CD14-positive monocyte (primary cell): ENCODE measurements at regions not wholly inside any gene's neighbourhood (a gene's known extent, or its start where the extent isn't known, plus 50 kb on each side); places are given as distances from the start of the nearest gene placed in this dataset.

Experiments used
- DNase-seq, 3 donors: peaks; one replicate each; pipeline ENCODE4 v3.0.0-alpha.2; 2011 to 2022
- H2AFZ ChIP-seq: 2 replicates; pipeline ENCODE4 v1.6.0; 2012; ENCODE audit warnings: mild to moderate bottlenecking, low read depth, low read length, inconsistent platforms; ENCODE audit not compliant: insufficient read depth, poor library complexity, severe bottlenecking
- H3K27ac ChIP-seq, 2 donors: 1 replicate in 1 of 2; 2 replicates in 1 of 2; pipeline ENCODE4 v1.5.1; 2012 to 2013; ENCODE audit warnings: low read length in 2 of 2, control low read depth in 1 of 2, inconsistent platforms in 1 of 2, low read depth in 1 of 2, mild to moderate bottlenecking in 1 of 2
- H3K27me3 ChIP-seq, 2 donors: one replicate each; pipeline versions ENCODE4 v1.6.0 to v1.6.1; 2011 to 2013; ENCODE audit warnings: low read length in 2 of 2; ENCODE audit not compliant: control insufficient read depth in 2 of 2, insufficient read depth in 2 of 2
- H3K36me3 ChIP-seq, 2 donors: replicated peaks in 1 of 2; 1 replicate in 1 of 2; 2 replicates in 1 of 2; pipeline versions ENCODE4 v1.5.1 to v1.6.1; 2012 to 2013; ENCODE audit warnings: low read length in 2 of 2, control low read depth in 1 of 2, inconsistent platforms in 1 of 2, mild to moderate bottlenecking in 1 of 2; ENCODE audit not compliant: insufficient read depth in 2 of 2, control insufficient read depth in 1 of 2
- H3K4me1 ChIP-seq, 2 donors: 1 replicate in 1 of 2; 2 replicates in 1 of 2; pipeline versions ENCODE4 v1.5.1 to v1.6.1; 2012 to 2013; ENCODE audit warnings: low read length in 2 of 2, control low read depth in 1 of 2, inconsistent platforms in 1 of 2, mild to moderate bottlenecking in 1 of 2, moderate library complexity in 1 of 2; ENCODE audit not compliant: insufficient read depth in 2 of 2, control insufficient read depth in 1 of 2
- H3K4me2 ChIP-seq: replicated peaks from 2 replicates; pipeline ENCODE3; 2012; ENCODE audit warnings: low read length, moderate library complexity, mild to moderate bottlenecking; ENCODE audit not compliant: poor library complexity, severe bottlenecking; ENCODE audit errors: extremely low read depth
- H3K4me3 ChIP-seq, 3 experiments: fragments of 200-600 bp in 1 of 3; sonication (generic) in 1 of 3; replicated peaks in 1 of 3; 1 replicate in 2 of 3; 2 replicates in 1 of 3; pipeline ENCODE4 v1.5.1; 2011 to 2013; ENCODE audit warnings: low read length in 3 of 3, mild to moderate bottlenecking in 3 of 3, control low read depth in 2 of 3, low read depth in 2 of 3, inconsistent platforms in 1 of 3, moderate library complexity in 1 of 3
- H3K79me2 ChIP-seq: 2 replicates; pipeline ENCODE4 v1.6.0; 2012; ENCODE audit warnings: mild to moderate bottlenecking, control low read depth, inconsistent platforms, low read length, moderate library complexity; ENCODE audit not compliant: insufficient read depth
- H3K9ac ChIP-seq: 2 replicates; pipeline ENCODE4 v1.6.0; 2017; ENCODE audit warnings: low read length, mild to moderate bottlenecking; ENCODE audit not compliant: insufficient read depth, poor library complexity, severe bottlenecking
- H3K9me3 ChIP-seq, 2 donors: replicated peaks in 1 of 2; 1 replicate in 1 of 2; 2 replicates in 1 of 2; pipeline versions ENCODE4 v1.5.1 to v1.6.1; 2012 to 2013; ENCODE audit warnings: low read length in 2 of 2, control low read depth in 1 of 2; ENCODE audit not compliant: control insufficient read depth in 1 of 2, insufficient read depth in 1 of 2
- H4K20me1 ChIP-seq: 2 replicates; pipeline ENCODE4 v1.6.0; 2012; ENCODE audit warnings: mild to moderate bottlenecking, low read length, control low read depth, moderate library complexity; ENCODE audit not compliant: insufficient read depth
- H3K27ac Mint-ChIP-seq, 7 donors: one replicate each; pipeline ENCODE4 v1.8.0; 2020; ENCODE audit warnings: mild to moderate bottlenecking in 7 of 7, mixed read lengths in 7 of 7, moderate library complexity in 6 of 7, inconsistent platforms in 2 of 7
- H3K27me3 Mint-ChIP-seq, 3 donors: one replicate each; pipeline ENCODE4 v1.8.0; 2021 to 2022; ENCODE audit warnings: low read depth in 3 of 3, mild to moderate bottlenecking in 3 of 3, mixed read lengths in 3 of 3, moderate library complexity in 3 of 3, inconsistent platforms in 1 of 3
- H3K36me3 Mint-ChIP-seq, 2 donors: one replicate each; pipeline ENCODE4 v1.8.0; 2020; ENCODE audit warnings: mixed read lengths in 2 of 2, inconsistent platforms in 1 of 2, mild to moderate bottlenecking in 1 of 2
- H3K4me1 Mint-ChIP-seq: one replicate; pipeline ENCODE4 v1.8.0; 2020; ENCODE audit warnings: mild to moderate bottlenecking, mixed read lengths
- H3K4me3 Mint-ChIP-seq, 2 donors: one replicate each; pipeline ENCODE4 v1.8.0; 2020; ENCODE audit warnings: mild to moderate bottlenecking in 2 of 2, mixed read lengths in 2 of 2, moderate library complexity in 1 of 2
- H3K9me3 Mint-ChIP-seq, 7 donors: one replicate each; pipeline ENCODE4 v1.8.0; 2020 to 2022; ENCODE audit warnings: mixed read lengths in 7 of 7, mild to moderate bottlenecking in 6 of 7, moderate library complexity in 6 of 7, inconsistent platforms in 2 of 7
- CTCF ChIP-seq: fragments of 200-600 bp; IDR thresholded peaks from one replicate; pipeline ENCODE4 v1.8.0; 2022; ENCODE audit warnings: antibody characterized with exemption, mild to moderate bottlenecking
- whole genome bisulfite sequencing: methylation state at CpG from one replicate; pipeline ENCODE4 v1.1.5; 2013; ENCODE audit warnings: missing lambda C conversion rate; ENCODE audit not compliant: insufficient coverage; 5-methylcytosine and 5-hydroxymethylcytosine counted together
- intact Hi-C, 2 donors: fragments of 100-400 bp; cut with micrococcal nuclease; formaldehyde crosslinking; loops; one replicate each; pipeline versions ENCODE4 v1.15.0 to v1.15.1; 2023

- intact Hi-C loops = no loop called here
- H3K36me3 Mint-ChIP-seq = no peaks in the 10 kb centered on the region
Observed at GRCh38 chr4:94112644-94113043, 95.0 kb upstream of the SMARCAD1 start.

GRCh38 chr4:94115687-94116086 lies 92.0 kb upstream of the SMARCAD1 start:
- Mint-ChIP-seq H3K4me1 (no peaks in the 10 kb centered on the region), H3K27me3 (peaks cover 0 to 5% (median 0%) of the 10 kb centered on the region in 3 donors), H3K27ac (no peak overlapping the region), H3K36me3 (no peaks in the 10 kb centered on the region), H3K9me3 (peaks cover 0 to 2% (median 0%) of the 10 kb centered on the region in 7 donors), H3K4me3 (no peak overlapping the region)
- DNase-seq = no peak
- Histone ChIP-seq H3K4me3 (no peak overlapping the region), H3K27me3 (no peaks in the 10 kb centered on the region), H4K20me1 (no peaks in the 10 kb centered on the region), H2AFZ (no peak overlapping the region), H3K4me2 (no peak overlapping the region), H3K9ac (no peak overlapping the region), H3K9me3 (no peaks in the 10 kb centered on the region), H3K36me3 (no peaks in the 10 kb centered on the region), H3K4me1 (no peaks in the 10 kb centered on the region), H3K27ac (no peak overlapping the region), H3K79me2 (no peaks in the 10 kb centered on the region)
- intact Hi-C loops = no loop called here
- WGBS = no CpG with 5 or more reads among the region's 2 CpGs
- TF ChIP-seq CTCF = no peak

More at GRCh38 chr4:94112644-94113043, 95.0 kb upstream of the SMARCAD1 start:
- Histone ChIP-seq H3K4me1 (no peaks in the 10 kb centered on the region), H3K27ac (no peak overlapping the region), H3K4me2 (no peak overlapping the region), H3K79me2 (no peaks in the 10 kb centered on the region), H3K9ac (no peak overlapping the region), H3K4me3 (no peak overlapping the region), H3K27me3 (no peaks in the 10 kb centered on the region), H3K9me3 (no peaks in the 10 kb centered on the region), H4K20me1 (no peaks in the 10 kb centered on the region), H2AFZ (no peak overlapping the region), H3K36me3 (no peaks in the 10 kb centered on the region)
- no peaks in the 10 kb centered on the region for H3K4me1 Mint-ChIP-seq
- TF ChIP-seq CTCF = no peak
- H3K9me3 Mint-ChIP-seq = peaks cover 0 to 4% (median 0%) of the 10 kb centered on the region in 7 donors
- DNase-seq = no peak
- H3K27me3 Mint-ChIP-seq = peaks cover 0 to 2% (median 0%) of the 10 kb centered on the region in 3 donors
- H3K4me3 Mint-ChIP-seq = no peak overlapping the region
- WGBS = 93% methylated on average over 1 of the region's 1 CpG
- H3K27ac Mint-ChIP-seq = no peak overlapping the region
